ENCODE measurements at regions not wholly inside any gene's neighbourhood (a gene's known extent, or its start where the extent isn't known, plus 50 kb on each side); places are given as distances from the start of the nearest gene placed in this dataset.

DNA sequence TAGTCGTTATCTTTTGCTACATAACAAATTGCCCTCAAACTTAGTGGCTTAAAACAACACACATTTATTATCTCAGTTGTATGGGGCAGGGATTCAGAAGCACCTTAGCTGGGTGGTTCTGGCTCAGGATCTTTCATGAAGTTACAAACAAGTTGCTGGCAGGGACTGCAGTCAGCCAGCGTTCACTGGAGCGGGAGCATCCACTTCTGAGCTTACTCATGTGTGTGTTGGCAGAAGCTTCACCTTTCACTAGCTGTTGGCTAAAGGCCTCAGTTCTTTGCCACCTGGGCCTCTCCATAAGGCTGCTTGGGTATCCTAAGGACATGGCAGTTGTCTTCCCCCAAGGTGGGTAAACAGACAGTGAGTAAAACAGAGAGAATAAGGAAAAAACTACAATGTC lies 365.7 kb downstream of the RPS29 start:
- no peak for DNase-seq

DNA sequence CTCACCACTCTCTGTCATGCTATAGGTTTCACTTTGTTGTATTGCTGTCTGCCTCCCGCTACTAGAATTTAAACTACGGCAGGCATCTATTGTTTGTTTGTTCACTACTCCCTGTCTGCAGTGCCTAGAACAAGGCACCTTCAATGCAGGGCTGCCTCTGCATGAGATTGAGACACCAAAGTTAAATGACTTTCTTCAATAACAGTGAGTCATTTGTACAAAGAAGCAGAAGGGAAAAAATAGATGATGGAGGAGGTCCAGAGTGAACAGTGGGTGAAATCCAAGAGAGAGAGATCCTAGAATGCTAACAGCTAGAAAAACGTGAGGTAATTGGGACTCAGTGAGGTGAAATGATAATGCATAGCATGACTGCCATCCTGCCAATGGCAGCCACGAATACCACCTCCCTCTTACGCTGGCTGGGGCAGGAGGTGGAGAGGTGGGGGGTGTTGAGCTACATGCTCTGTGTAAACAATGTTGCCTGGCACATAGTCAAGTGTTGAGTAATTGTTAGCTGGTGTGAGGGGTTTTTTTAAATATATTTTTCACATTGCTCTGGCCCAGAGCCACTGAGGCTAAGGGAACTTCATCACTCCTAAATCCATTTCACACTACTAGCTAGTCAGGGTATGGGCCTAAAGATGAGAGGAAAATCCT lies 367.6 kb downstream of the RPS29 start:
- DNase-seq, result no peak

DNA sequence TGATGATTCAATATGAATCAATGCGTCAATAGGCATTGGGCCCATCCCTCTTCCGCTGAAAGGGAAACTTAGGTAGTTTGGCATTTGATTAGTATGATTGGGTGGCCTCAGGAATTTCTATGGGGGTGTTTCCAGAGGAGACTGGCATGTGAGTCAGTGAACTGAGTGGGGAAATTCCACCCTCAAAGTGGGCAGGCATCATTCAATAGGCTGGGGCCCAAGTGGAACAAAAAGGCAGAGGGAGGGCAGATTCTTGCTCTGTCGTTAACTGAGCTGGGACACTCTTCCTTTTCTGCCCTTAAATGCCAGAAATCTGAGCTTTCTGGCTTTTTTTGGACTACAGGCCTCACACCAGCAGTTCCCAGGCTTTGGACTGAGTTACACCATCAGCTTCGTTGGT lies 373.5 kb downstream of the RPS29 start:
- no peak for DNase-seq

GRCh38 chr14:49209416-49209815 lies 376.8 kb downstream of the RPS29 start:
- no peak for DNase-seq

DNA sequence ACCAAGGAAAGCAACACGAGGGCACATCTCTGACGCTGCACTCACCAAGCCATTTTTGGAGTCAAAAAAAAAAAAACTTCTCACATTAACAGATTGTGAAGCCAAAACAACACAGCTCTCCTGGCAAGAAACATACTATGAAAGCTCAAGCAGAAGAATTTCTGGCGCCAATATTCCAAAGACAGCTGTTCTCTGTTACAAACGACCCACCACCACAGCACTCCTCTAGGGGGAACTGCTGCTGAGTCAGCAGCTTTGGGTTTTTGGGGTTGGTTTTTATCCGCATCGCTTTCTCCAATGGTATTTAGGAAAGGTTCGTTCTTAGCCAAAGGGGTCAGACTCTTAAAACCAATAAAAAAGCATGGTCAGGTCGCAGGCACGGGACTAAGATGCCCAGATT lies 379.4 kb downstream of the RPS29 start:
- no peak for DNase-seq

- DNase-seq, result no peak
These were observed 382.5 kb downstream of the RPS29 start for GRCh38 chr14:49203676-49204075.

DNA sequence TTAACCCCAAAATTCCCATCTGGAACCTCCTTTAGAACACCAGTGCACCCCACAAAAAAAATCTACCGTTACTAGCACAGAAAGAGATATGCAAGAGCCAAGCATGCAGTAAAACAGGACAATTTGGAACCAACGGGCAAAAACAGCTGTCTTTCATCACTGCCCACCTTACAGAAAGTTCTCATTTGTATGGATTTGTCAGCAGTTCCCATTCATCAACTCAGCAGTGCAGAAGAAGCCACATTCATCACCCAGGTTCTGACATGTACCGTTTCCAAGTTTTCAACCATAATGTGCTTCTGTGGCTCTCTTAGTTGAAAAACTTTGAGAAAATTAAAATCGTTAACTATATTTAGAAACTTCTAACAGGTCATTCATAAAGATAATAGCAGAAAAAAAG lies 387.0 kb downstream of the RPS29 start:
- no peak for DNase-seq

DNA sequence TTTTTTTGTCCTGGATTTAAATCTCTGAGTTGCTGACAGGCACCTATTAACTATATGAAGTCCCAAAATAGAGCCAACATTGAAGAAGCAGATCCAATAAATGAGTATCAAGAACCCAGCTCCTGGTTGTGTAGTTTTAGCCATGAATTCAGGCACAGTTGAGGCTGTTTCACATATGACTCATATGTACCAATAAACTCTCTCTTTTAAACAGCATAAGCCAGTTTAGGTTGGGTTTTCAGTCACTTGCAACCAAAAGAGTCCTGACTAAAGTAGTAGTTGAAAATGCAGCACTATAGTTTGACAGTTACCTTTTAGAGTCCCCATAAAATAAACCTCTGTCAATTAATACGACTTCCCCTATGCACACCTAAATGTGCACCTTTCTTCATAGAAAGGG lies 389.9 kb downstream of the RPS29 start:
- no peak for DNase-seq

- no peak for DNase-seq
These were observed 392.1 kb downstream of the RPS29 start for GRCh38 chr14:49194067-49194466.

DNA sequence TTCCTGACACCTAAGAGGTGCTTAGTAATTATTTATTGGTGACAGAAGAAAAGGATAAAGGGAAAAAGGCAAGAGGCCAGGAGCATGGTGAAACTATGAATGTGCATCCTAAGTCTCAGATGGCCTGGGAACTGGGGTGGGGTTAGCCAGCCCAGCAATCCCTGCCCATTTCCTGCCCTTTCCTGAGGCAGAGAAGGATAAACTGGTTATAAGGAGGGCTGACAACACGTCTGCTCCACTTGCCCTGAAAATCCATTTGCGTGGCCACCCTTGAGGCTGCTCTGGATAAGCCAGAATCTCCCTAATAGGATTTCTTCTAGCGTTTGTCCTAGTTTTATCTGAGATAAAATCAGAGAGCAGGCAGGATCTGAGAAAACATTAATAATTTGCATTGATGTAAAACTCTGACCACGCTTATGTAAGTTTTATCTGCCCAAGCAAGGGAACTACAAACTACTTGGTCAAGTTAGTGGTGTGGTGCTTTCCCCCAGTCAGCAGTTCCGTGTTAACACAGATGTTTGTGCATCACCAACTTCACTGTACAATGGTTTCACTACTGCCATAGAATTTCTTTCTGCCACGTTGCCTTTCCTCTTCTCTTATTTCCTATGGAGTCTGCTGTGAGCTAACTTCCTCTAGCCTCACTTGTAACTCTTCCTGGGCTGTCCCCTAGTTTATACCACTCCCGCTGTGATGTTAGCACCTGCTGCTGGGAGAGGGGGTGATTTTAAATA lies 392.7 kb downstream of the RPS29 start:
- no peak for DNase-seq

DNA sequence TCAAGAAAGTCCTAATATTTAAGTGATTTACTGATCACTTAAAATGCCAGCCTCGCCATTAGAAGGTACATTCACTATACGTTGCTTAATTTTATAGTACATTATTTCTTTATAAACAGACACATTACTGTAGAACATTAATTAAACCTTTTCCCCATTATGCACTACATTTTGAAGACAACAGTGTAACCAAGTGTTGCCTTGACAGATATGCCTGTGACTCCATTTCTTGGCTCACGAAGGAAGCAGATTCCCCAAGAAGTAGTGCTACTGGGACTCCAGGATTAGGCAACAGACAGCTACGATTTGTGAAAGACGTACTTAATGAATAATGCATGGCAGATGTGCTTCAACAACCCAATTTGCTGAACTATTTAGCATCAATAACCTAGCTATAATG lies 394.8 kb downstream of the RPS29 start:
- no peak for DNase-seq

DNA sequence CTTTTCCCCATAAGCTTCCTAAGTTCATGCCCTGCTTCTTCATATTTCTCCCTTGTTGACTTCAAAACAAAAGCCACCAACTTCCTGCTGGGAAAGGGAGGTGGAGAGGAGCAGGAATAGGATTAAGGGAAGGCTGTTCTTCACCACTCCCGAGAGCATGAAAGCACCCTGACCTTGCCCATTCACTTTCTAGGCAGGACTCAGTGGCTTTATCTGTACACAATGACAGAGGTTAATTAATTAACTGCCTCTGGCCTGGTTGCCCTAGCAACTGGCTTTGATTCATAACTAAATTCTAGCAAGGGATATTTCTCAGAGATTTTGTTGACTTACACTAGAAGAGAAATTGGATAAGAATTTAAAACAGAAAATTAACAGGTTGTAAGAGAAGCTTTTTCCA lies 396.8 kb downstream of the RPS29 start:
- no peak for DNase-seq

DNA sequence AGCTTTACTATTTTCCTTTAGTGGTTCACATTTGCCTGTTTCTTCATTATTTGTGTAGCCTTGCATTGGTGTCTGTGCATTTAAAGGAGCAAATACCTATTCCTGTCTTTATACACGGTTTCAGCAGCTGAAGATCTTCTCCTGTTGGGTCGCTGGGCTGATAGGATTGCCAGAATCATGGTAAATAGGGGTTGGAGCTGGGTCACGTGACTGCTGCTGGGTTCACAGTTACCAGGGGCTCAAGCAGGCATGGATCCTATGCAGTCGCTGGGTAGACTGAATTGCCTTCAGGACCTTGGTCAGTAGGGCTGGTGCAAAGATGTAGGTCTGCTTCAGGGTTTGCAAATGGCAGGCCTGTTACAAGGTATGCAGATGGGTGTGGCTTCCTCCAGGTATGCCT lies 398.4 kb downstream of the RPS29 start:
- DNase-seq, result no peak

- peak; percentile 2 for DNase-seq
These were observed 412.3 kb downstream of the RPS29 start for GRCh38 chr14:49173765-49174373.

- no peak for DNase-seq
These were observed 422.1 kb downstream of the RPS29 start for GRCh38 chr14:49164074-49164473.

DNA sequence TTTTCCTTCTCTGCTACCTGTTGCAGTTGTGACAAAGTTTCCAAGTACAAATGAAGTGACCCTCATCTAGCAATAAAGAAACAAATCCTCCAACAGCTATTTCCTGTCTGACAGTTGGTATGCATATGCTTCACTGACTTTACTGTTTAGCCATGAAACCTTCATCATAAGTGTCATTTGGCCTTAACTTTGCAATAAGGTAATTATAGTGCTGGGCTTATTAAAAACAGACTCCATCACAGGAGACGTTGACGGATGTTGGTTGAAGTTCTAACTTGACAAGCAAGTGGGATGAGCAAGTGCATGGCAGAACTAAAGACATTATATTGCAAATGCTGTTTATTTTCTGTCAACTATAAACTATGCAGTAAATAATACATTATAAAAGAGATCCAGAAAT lies 425.2 kb downstream of the RPS29 start:
- no peak for DNase-seq

DNA sequence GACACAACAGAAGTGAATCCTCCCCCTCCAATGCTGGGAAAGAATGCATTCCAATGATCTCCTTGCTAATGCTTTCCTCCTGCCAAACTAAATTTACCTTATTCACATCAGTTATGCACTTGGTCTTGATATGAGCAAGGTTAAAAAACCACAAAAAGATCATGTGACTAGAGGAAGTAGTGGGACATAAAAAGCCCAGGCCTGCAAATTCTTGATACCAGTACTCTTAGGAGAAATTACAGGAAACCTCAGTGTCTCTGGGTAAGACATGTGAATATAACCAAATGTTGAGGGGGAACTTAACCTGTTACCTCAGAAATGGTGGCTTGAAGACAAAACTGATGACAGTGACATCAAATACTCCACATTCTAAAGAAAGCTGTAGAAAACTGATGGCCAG lies 427.1 kb downstream of the RPS29 start:
- DNase-seq, result no peak

- no peak for DNase-seq
These were observed 446.6 kb downstream of the RPS29 start for GRCh38 chr14:49139593-49139992.

GRCh38 chr14:49134940-49135339 lies 451.2 kb downstream of the RPS29 start:
- DNase-seq, result no peak

GRCh38 chr14:49121246-49121645 lies 464.9 kb downstream of the RPS29 start:
- no peak for DNase-seq

- no peak for DNase-seq
These were observed 471.9 kb downstream of the RPS29 start for GRCh38 chr14:49114161-49114893.

DNA sequence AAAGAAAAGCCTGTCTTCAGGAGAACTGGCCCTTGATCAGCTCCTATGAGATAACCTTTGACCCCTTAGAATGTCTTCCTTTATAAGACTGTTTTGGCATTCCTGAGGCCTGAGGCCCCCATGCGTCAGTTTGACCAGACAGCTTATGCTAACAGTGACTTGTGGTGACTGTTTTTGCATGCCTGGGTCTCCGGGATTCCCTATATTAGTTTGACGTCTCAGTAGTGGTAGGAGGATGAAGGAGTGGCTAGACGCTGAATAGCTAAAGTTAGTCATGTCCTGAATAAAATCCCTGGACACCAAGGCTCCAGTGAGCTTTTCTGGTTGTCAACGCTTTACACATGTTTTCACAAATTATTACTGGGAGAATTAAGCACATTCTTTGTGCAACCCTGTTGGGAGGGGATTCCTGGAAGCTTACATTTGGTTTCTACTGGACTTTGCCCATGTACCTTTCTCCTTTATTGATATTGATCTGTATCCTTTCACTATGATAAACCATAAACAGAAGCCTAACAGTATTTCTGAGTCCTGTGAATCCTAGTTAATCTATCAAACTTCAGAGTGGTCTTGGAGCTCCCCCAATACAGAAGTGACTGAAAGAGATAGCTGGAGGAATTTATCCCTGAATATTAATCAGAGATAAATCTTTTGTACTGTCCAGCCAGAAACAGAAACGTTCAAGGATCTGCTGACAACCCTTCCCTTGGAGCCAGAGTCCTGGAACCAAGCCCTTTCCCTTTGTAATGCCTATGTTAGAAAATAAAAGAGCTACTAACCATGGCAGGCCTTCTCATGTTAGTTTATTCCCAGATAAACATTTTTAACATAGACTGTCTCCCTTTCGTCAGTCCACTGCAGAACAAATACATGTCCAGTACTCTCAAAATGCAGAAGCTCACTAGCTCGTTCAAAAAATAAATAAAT lies 479.2 kb downstream of the RPS29 start:
- no peak for DNase-seq

DNA sequence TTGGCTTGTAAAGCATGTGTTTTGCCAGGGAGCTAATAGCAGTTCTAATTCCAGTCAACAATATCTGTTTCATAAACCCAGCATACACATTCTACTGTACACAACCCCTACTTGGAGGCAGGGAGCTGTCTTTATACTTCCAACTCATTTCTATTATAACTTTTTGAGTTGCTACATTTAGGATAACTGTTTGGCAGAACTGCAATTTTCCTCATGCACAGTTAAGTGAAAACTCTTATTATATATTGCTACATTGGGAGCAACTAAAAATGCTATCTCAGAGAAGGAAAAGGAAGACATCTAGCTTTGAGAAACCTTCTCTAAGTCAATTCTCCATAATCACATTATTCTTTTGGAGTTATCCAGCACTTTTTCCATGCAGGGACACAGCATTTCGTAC lies 480.2 kb downstream of the RPS29 start:
- DNase-seq, result no peak
